ENCODE measurements at regions not wholly inside any gene's neighbourhood (a gene's known extent, or its start where the extent isn't known, plus 50 kb on each side); places are given as distances from the start of the nearest gene placed in this dataset.

GRCh38 chr14:53355581-53356112 is 202.5 kb upstream of the DDHD1 start (continued):
- TF ChIP-seq PHF8 (IDR thresholded peaks at IDR 0.05; ENCODE audit: borderline replicate concordance, low read depth) (no peak), REST (IDR thresholded peaks at IDR 0.05) (no peak), ZNF302 (CRISPR knock-in tag; IDR thresholded peaks at IDR 0.05) (no peak)

- TF ChIP-seq EHF (CRISPR knock-in tag; IDR thresholded peaks at IDR 0.05) (no peak), ZFP36 (IDR thresholded peaks at IDR 0.05; ENCODE audit: borderline replicate concordance, partially characterized antibody) (no peak), HOXB5 (CRISPR knock-in tag; IDR thresholded peaks at IDR 0.05) (no peak), ZSCAN20 (CRISPR knock-in tag; IDR thresholded peaks at IDR 0.05) (no peak)
- no peak overlapping the region for H3K4me2 ChIP-seq
- no peak for FAIRE-seq
- ATAC-seq = no peak
- DNase-seq (ENCODE audit: low read depth in 1 of 2, low spot score in 1 of 2) = no peak
- H3K4me3 ChIP-seq = no peak overlapping the region
- ChIA-PET POLR2A (no interaction called here), CTCF (no interaction called here)
- H3K27ac ChIP-seq = no peak overlapping the region
- no peaks in the 10 kb centered on the region for H3K9me3 ChIP-seq
- peaks cover 13% of the 10 kb centered on the region; the same call in 2 of the 3 replicates for H3K4me1 ChIP-seq
Measured at GRCh38 chr14:53354336-53354735, 201.2 kb upstream of the DDHD1 start.

GRCh38 chr14:53350866-53351265 is 197.7 kb upstream of the DDHD1 start:
- CTCF ChIA-PET = no interaction called here
- ATAC-seq (no peak), FAIRE-seq (no peak), DNase-seq (ENCODE audit: low read depth in 1 of 2, low spot score in 1 of 2) (no peak)
- TF ChIP-seq GATA3 (IDR thresholded peaks at IDR 0.05; ENCODE audit: borderline replicate concordance) (no peak), NPAS2 (CRISPR knock-in tag; IDR thresholded peaks at IDR 0.05; ENCODE audit: borderline replicate concordance) (no peak), HOXA7 (CRISPR knock-in tag; IDR thresholded peaks at IDR 0.05) (no peak), RARB (CRISPR knock-in tag; IDR thresholded peaks at IDR 0.05) (no peak), POLR2AphosphoS2 (conservative IDR thresholded peaks at IDR 0.05; ENCODE audit: low read length) (no peak), KDM5A (IDR thresholded peaks at IDR 0.05) (no peak), RCOR1 (IDR thresholded peaks at IDR 0.05; ENCODE audit: low read depth, low read length) (no peak), ELK1 (IDR thresholded peaks at IDR 0.05; ENCODE audit: low read depth, low read length) (no peak), MAZ (IDR thresholded peaks at IDR 0.05; ENCODE audit: borderline replicate concordance, low read depth, low read length) (no peak), ESRRA (IDR thresholded peaks at IDR 0.05; ENCODE audit: borderline replicate concordance, low read length) (no peak), RAD21 (conservative IDR thresholded peaks at IDR 0.05 in 1 of 2, IDR thresholded peaks at IDR 0.05 in 1 of 2) (no peak), HMGXB4 (CRISPR knock-in tag; IDR thresholded peaks at IDR 0.05; ENCODE audit: borderline replicate concordance) (no peak), KDM1A (IDR thresholded peaks at IDR 0.05; ENCODE audit: low read depth) (no peak), CTCF (IDR thresholded peaks at IDR 0.05) (no peak), CHD2 (IDR thresholded peaks at IDR 0.05; ENCODE audit: low read length, partially characterized antibody) (no peak), FOSB (CRISPR knock-in tag; IDR thresholded peaks at IDR 0.05) (no peak)
- no peak overlapping the region for H3K4me3 ChIP-seq
- peaks cover 12% of the 10 kb centered on the region; the same call in 2 of the 3 replicates for H3K4me1 ChIP-seq
- POLR2A ChIA-PET = no interaction called here
- no peak overlapping the region for H3K4me2 ChIP-seq
- H3K9me3 ChIP-seq = no peaks in the 10 kb centered on the region
- H3K27ac ChIP-seq = no peak overlapping the region

Measured in A549 (cell line).